MM.1S (cell line): ENCODE measurements at regions not wholly inside any gene's neighbourhood (a gene's known extent, or its start where the extent isn't known, plus 50 kb on each side); places are given as distances from the start of the nearest gene placed in this dataset.

Source experiments
- EZH2 ChIP-seq: fragments of 300-600 bp; sonication (generic); optimal IDR thresholded peaks from 2 replicates; pipeline ENCODE3; 2017; ENCODE audit warnings: low read depth, mild to moderate bottlenecking, antibody characterized with exemption, low read length, mixed read lengths
- EZH2phosphoT487 ChIP-seq: fragments of 300-600 bp; sonication (generic); IDR thresholded peaks from 2 replicates; pipeline ENCODE4 v1.6.1; 2018; ENCODE audit warnings: antibody characterized with exemption, low read length
- TF ChIP-seq, protein P1 (sequence below): fragments of 300-600 bp; sonication (generic); IDR thresholded peaks from 2 replicates; pipeline ENCODE4 v1.5.1; 2016; ENCODE audit warnings: antibody characterized with exemption, low read length, mixed read lengths

DNA sequence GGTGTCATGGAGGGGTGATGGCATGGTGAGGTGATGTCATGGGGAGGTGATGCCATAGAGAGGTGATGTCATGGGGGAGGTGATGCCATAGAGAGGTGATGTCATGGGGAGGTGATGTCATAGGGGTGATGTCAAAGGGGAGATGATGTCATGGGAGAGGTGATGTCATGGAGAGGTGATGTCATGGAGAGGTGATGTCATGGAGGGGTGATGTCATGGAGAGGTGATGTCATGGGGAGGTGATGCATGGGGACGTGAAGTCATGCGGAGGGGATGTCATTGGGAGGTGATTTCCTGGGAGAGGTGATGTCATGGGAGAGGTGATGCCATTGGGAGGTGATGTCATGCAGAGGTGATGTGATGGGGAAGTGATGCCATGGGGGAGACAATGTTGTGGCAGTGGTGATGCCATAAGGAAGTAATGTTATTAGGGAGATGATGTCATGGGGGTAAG is 92.1 kb upstream of the C1orf174 start:
- TF ChIP-seq, protein P1, sequence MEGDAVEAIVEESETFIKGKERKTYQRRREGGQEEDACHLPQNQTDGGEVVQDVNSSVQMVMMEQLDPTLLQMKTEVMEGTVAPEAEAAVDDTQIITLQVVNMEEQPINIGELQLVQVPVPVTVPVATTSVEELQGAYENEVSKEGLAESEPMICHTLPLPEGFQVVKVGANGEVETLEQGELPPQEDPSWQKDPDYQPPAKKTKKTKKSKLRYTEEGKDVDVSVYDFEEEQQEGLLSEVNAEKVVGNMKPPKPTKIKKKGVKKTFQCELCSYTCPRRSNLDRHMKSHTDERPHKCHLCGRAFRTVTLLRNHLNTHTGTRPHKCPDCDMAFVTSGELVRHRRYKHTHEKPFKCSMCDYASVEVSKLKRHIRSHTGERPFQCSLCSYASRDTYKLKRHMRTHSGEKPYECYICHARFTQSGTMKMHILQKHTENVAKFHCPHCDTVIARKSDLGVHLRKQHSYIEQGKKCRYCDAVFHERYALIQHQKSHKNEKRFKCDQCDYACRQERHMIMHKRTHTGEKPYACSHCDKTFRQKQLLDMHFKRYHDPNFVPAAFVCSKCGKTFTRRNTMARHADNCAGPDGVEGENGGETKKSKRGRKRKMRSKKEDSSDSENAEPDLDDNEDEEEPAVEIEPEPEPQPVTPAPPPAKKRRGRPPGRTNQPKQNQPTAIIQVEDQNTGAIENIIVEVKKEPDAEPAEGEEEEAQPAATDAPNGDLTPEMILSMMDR, result no peak
- TF ChIP-seq EZH2 (no peak), EZH2phosphoT487 (no peak)
